HUES64 (cell line): ENCODE measurements at regions not wholly inside any gene's neighbourhood (a gene's known extent, or its start where the extent isn't known, plus 50 kb on each side); places are given as distances from the start of the nearest gene placed in this dataset.

Experiments used
- H3K27ac ChIP-seq: 2 replicates; pipeline ENCODE4 v1.7.0; 2013; ENCODE audit warnings: low read depth, low read length, inconsistent platforms
- H3K27me3 ChIP-seq: 2 replicates; pipeline ENCODE4 v1.6.1; 2013; ENCODE audit warnings: mild to moderate bottlenecking, low read length; ENCODE audit not compliant: insufficient read depth
- H3K36me3 ChIP-seq: 2 replicates; pipeline ENCODE4 v1.6.1; 2013; ENCODE audit warnings: mild to moderate bottlenecking, low read length; ENCODE audit not compliant: insufficient read depth
- H3K4me1 ChIP-seq: 2 replicates; pipeline ENCODE4 v1.6.1; 2013; ENCODE audit warnings: mild to moderate bottlenecking, low read length, moderate library complexity; ENCODE audit not compliant: insufficient read depth
- H3K4me3 ChIP-seq: 2 replicates; pipeline ENCODE4 v1.5.1; 2013; ENCODE audit warnings: mild to moderate bottlenecking, low read length, moderate library complexity
- H3K9ac ChIP-seq: 2 replicates; pipeline ENCODE4 v1.6.1; 2013; ENCODE audit warnings: mild to moderate bottlenecking, low read depth, low read length
- H3K9me3 ChIP-seq: 2 replicates; pipeline ENCODE4 v1.6.1; 2013; ENCODE audit warnings: low read depth, low read length; ENCODE audit not compliant: insufficient read depth
- WGBS: fragments of 150-250, 120-280 bp; methylation state at CpG from one replicate; pipeline ENCODE4 v1.1.7; 2013; ENCODE audit warnings: missing lambda C conversion rate; 5-methylcytosine and 5-hydroxymethylcytosine counted together

DNA sequence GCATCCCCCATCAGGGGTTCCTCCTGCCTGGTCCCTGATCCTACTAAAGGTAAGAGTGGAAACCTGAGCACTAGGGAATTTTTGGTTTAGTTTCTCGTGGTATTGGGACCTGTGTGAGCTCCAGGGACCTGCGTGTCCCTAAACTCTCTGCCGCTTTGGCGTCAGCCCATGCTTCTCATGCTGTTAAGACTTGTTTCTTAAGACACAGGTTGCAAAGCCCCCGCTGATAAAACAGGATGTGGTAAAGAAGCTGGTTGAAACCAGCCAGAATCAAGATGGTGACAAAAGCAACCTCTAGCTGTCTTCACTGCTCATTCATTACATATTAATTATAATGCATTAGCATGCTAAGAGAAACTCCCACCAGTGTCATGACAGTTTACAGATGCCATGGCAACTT is 64.6 kb downstream of the LYZL4 start:
- Histone ChIP-seq H3K27ac (no peak overlapping the region), H3K4me3 (no peak overlapping the region), H3K27me3 (no peaks in the 10 kb centered on the region), H3K4me1 (no peaks in the 10 kb centered on the region), H3K36me3 (no peaks in the 10 kb centered on the region), H3K9ac (no peak overlapping the region), H3K9me3 (no peaks in the 10 kb centered on the region)
- WGBS: 89% methylated on average over 5 of the region's 5 CpGs

DNA sequence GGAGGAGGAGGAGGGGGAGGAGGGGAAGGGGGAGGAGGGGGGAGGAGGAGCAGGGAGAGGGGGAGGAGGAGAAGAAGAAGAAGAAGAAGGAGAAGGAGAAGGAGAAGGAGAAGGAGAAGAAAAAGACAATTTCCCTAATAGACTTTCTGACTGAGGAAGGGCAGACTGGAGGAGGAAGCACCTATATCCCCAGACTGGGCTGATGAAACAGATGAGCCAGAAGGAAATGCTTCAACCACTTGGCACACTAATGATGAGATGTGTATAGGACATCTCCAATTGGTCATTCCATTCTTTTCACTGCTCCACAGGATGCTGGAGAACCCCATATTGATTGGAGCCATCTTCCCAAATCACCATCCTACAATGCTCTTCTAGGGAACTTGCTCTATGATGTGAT is 69.9 kb downstream of the LYZL4 start:
- no peaks in the 10 kb centered on the region for H3K27me3 ChIP-seq

DNA sequence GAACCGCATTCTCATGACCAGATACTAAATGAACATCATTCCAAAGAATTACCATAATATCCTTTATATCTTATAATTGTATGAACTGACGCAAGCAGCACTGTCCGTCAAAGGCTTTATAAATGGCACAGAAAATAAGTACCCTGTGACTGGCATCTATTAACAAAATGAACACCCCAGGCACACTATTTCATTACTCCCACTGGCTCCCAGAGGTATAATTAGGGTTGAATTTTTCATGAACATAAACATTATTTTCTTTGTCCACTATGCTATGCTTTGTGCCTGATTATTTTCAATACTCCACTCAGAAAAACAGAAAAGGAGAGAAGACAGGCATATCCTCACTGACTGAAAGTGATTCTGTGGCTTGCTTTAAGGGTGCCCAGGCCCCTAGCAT is 71.1 kb downstream of the LYZL4 start:
- Histone ChIP-seq H3K4me3 (no peak overlapping the region), H3K27ac (no peak overlapping the region), H3K9me3 (no peaks in the 10 kb centered on the region), H3K9ac (no peak overlapping the region), H3K36me3 (no peaks in the 10 kb centered on the region), H3K4me1 (no peaks in the 10 kb centered on the region), H3K27me3 (no peaks in the 10 kb centered on the region)
- WGBS: 95% methylated on average over 3 of the region's 3 CpGs

More for the DNA sequence above, 69.9 kb downstream of the LYZL4 start:
- Histone ChIP-seq H3K27ac (no peak overlapping the region), H3K9me3 (no peaks in the 10 kb centered on the region), H3K9ac (no peak overlapping the region), H3K4me3 (no peak overlapping the region), H3K4me1 (no peaks in the 10 kb centered on the region), H3K36me3 (no peaks in the 10 kb centered on the region)

DNA sequence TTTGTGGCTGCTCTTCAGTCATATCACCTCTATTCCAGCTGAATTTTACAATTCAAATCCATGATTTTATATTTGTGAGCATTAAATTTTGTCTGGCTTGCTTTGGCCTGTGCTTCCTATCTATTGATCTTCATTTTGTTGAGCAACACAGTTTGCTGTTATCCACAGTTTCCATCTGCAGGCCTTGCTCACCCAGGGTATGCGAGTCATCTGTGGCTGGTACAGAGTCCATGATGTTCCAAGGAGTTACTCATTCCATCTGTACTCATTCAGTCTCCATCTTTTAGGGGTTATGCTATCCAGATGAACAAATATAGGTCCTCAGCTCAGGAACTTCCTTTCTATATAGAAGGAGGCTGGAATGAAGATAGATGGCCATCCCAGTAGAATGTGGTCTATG is 70.1 kb upstream of the CCK start:
- WGBS: 88% methylated on average over 1 of the region's 1 CpG
- H3K4me1 ChIP-seq: no peaks in the 10 kb centered on the region
- H3K36me3 ChIP-seq: no peaks in the 10 kb centered on the region
- no peak overlapping the region for H3K27ac ChIP-seq
- H3K9me3 ChIP-seq: no peaks in the 10 kb centered on the region
- no peak overlapping the region for H3K9ac ChIP-seq
- no peaks in the 10 kb centered on the region for H3K27me3 ChIP-seq
- H3K4me3 ChIP-seq: no peak overlapping the region

GRCh38 chr3:42317137-42317536 is 51.2 kb upstream of the CCK start:
- Histone ChIP-seq H3K4me1 (no peaks in the 10 kb centered on the region), H3K9ac (no peak overlapping the region), H3K36me3 (no peaks in the 10 kb centered on the region), H3K4me3 (no peak overlapping the region), H3K9me3 (peaks cover 62% of the 10 kb centered on the region), H3K27me3 (no peaks in the 10 kb centered on the region), H3K27ac (no peak overlapping the region)
